Activated CD8-positive, alpha-beta memory T cell treated with anti-CD3 and anti-CD28 coated beads, Interleukin-2, amount 10 ng/mL, durations not matched to agents 7 days and 5 days (primary cell): ENCODE measurements at regions not wholly inside any gene's neighbourhood (a gene's known extent, or its start where the extent isn't known, plus 50 kb on each side); places are given as distances from the start of the nearest gene placed in this dataset.

ENCODE experiments used
- ATAC-seq: fragments of 150-1000 bp; cut with Tn5 transposase; one replicate; pipeline ENCODE4 v1.10.0; 2021; ENCODE audit warnings: moderate library complexity
- CTCF ChIA-PET: fragments of 350-600 bp; sonication (Branson Sonifier 250); formaldehyde crosslinking; loops from one replicate; lab custom pipeline; 2021; ENCODE audit warnings: antibody characterized with exemption; lab: Charles Lee
- DNase-seq: peaks from one replicate; pipeline ENCODE4 v3.0.0-alpha.2; 2020
- H3K27ac Mint-ChIP-seq: one replicate; pipeline ENCODE4 v1.8.0; 2021; ENCODE audit warnings: mild to moderate bottlenecking, mixed read lengths
- H3K27me3 Mint-ChIP-seq: one replicate; pipeline ENCODE4 v1.8.0; 2021; ENCODE audit warnings: mixed read lengths
- H3K36me3 Mint-ChIP-seq: one replicate; pipeline ENCODE4 v1.8.0; 2021; ENCODE audit warnings: mild to moderate bottlenecking, mixed read lengths
- H3K4me1 Mint-ChIP-seq: one replicate; pipeline ENCODE4 v1.8.0; 2021; ENCODE audit warnings: mixed read lengths
- H3K4me3 Mint-ChIP-seq: one replicate; pipeline ENCODE4 v1.8.0; 2021; ENCODE audit warnings: mild to moderate bottlenecking, moderate library complexity, mixed read lengths
- H3K9me3 Mint-ChIP-seq: one replicate; pipeline ENCODE4 v1.8.0; 2022; ENCODE audit warnings: low read depth, mixed read lengths

DNA sequence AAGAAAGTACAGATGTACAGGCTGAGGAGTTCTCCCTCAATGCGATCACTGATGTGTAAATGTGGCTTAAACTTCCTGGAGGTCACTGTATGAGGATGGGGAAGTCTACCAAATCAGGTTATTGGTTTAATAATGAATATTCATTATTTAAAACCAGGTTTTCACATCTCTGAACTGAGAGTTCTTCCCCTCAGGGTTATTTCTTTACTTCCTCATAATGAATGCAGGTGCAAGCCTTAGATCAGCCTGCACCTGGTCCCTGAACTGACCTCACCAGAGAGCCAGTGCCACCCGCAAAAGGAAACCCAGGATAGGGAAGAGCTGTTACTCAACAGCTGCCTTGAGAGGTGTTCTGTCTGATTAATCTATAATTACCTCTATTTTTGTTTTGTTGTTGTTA, 369.0 kb downstream of the EPHA4 start:
- ATAC-seq (no peak), DNase-seq (no peak)
- no peak overlapping the region for H3K4me3 Mint-ChIP-seq
- H3K36me3 Mint-ChIP-seq, result no peaks in the 10 kb centered on the region
- H3K4me1 Mint-ChIP-seq, result no peaks in the 10 kb centered on the region
- H3K9me3 Mint-ChIP-seq, result no peaks in the 10 kb centered on the region
- no peaks in the 10 kb centered on the region for H3K27me3 Mint-ChIP-seq
- no peak overlapping the region for H3K27ac Mint-ChIP-seq
- CTCF ChIA-PET, result no interaction called here

DNA sequence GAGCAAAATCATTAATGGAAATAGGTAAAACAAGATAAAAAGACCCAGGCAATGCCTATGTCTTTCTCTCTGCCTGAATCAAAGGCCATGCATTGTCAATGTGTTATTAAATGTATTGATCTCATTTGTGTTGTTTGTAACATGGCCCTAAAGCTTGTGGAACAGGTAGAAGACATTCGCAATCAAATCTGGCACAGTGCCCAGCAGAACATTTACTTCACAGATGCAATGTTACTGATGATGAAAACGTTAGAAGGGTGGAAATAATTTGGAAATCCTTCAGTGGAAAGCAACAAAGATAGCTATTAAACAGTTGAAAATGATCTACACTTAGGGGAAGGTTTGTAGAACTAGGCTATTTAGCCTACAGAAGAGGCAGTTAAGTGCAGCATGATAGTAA, 368.2 kb downstream of the EPHA4 start:
- H3K36me3 Mint-ChIP-seq, result no peaks in the 10 kb centered on the region
- ATAC-seq, result no peak
- CTCF ChIA-PET, result no interaction called here
- no peaks in the 10 kb centered on the region for H3K4me1 Mint-ChIP-seq
- no peaks in the 10 kb centered on the region for H3K27me3 Mint-ChIP-seq
- H3K9me3 Mint-ChIP-seq, result no peaks in the 10 kb centered on the region
- DNase-seq, result no peak
- H3K4me3 Mint-ChIP-seq, result no peak overlapping the region
- H3K27ac Mint-ChIP-seq, result no peak overlapping the region

DNA sequence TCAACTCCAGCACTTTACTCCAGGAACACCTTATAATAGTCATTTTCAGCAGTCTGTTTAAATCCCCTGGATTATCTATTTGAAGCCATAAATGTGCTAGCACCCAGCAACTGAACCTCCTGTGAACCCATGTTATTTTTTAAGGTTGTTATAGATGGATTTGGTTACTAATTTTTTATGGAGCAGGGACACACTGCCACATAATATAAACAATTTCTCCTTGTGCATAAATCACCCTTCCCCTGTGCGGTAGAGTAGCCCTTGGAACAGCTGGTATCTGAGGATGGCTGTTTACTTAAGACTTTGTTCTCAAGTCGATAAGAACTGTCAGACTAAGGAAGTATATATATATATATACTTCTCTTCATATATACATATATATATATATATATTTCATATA, 367.4 kb downstream of the EPHA4 start:
- H3K27ac Mint-ChIP-seq, result no peak overlapping the region
- no peak for DNase-seq
- H3K9me3 Mint-ChIP-seq, result no peaks in the 10 kb centered on the region
- no peaks in the 10 kb centered on the region for H3K36me3 Mint-ChIP-seq
- CTCF ChIA-PET, result no interaction called here
- H3K4me1 Mint-ChIP-seq, result no peaks in the 10 kb centered on the region
- H3K4me3 Mint-ChIP-seq, result no peak overlapping the region
- no peaks in the 10 kb centered on the region for H3K27me3 Mint-ChIP-seq
- ATAC-seq, result no peak

DNA sequence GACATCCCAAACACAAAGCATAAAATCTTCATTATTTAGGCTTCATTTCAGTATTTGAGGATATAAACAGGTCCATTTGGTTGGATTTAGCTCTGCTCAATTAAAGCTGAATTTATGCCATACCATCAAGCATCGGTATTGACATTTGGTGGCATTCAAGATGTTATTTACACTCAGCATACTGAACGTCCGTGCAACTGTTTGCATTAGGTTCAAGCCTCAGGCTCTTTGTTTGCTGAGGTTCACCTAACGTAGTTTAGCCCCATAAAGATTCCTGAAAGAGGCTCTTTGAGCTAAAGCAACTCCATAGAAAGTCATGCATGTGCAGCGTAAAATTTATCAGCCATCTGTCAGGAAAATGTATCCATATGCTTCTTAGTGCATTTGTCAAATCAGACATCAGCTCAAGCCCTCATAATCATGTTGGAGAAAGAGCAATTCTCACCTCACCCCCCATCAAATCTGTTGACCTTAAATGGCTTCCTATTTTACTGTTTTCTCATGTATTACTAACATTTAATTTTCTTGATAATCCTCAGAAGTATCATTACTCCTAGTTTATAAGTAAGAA, 366.9 kb downstream of the EPHA4 start:
- Mint-ChIP-seq H3K4me1 (no peaks in the 10 kb centered on the region), H3K9me3 (no peaks in the 10 kb centered on the region), H3K36me3 (no peaks in the 10 kb centered on the region), H3K4me3 (no peak overlapping the region), H3K27me3 (no peaks in the 10 kb centered on the region), H3K27ac (no peak overlapping the region)
- ATAC-seq, result no peak
- no peak for DNase-seq
- CTCF ChIA-PET, result no interaction called here

DNA sequence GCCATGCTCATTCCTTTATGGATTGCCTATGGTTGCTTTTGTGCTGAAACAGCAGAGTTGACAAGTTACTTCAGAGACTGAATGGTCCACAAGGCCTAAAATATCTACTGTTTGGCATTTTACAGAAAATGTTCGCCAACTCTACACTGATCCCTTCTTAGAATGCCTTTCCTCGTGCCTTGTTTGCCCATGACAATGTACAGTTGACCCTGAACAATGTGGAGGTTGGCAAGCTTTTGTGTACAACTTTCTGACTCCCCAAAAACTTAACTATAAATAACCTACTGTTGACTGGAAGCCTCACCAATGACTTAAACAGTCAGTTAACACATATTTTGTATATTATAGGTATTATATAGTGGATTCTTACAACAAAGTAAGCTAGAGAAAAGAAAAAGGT, 361.4 kb downstream of the EPHA4 start:
- ATAC-seq (no peak), DNase-seq (no peak)
- Mint-ChIP-seq H3K4me3 (no peak overlapping the region), H3K27me3 (no peaks in the 10 kb centered on the region), H3K9me3 (no peaks in the 10 kb centered on the region), H3K27ac (no peak overlapping the region), H3K36me3 (no peaks in the 10 kb centered on the region), H3K4me1 (no peaks in the 10 kb centered on the region)
- CTCF ChIA-PET, result no interaction called here

DNA sequence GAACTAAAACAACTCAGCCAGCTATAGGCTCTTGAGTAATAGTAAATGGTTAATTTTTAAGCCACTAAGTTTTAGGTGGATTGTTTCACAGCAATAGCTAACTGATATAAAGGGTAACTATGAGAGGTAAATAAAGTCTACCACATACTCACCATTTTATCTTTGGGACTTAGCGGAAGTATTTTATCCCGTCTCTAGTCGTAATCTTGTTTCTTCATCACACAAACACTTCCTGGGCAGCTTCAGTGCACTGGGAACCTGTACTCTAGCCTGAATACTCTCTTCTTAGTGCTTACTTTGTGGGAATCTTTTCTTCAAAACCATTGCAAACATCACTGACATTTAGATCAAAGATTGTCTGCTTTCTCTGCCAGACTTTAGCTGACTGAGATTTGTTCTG, 360.5 kb downstream of the EPHA4 start:
- CTCF ChIA-PET, result no interaction called here

DNA sequence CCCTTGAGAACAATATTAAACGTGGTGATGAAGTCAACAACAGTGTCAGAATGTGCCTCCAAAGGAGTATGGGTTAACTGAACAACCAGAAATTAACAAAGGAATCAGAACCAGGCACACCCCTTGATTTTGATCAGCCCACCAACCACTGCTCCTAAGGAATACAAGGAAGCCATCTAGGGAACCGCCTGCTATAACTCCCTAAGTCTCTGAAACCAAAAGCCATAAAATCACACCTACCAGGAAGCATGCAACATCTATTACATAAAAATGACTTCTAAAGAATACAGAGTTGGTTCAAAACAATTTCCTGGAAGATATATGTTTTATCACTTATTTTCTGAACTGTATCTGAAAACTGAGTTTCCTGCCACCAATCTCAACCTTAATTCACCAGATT, 360.0 kb downstream of the EPHA4 start:
- no peak overlapping the region for H3K27ac Mint-ChIP-seq
- CTCF ChIA-PET, result no interaction called here
- no peaks in the 10 kb centered on the region for H3K27me3 Mint-ChIP-seq

More for the DNA sequence above, 360.5 kb downstream of the EPHA4 start:
- H3K36me3 Mint-ChIP-seq, result no peaks in the 10 kb centered on the region
- no peak for DNase-seq
- H3K4me3 Mint-ChIP-seq, result no peak overlapping the region
- no peak for ATAC-seq
- H3K9me3 Mint-ChIP-seq, result no peaks in the 10 kb centered on the region
- H3K27ac Mint-ChIP-seq, result no peak overlapping the region
- no peaks in the 10 kb centered on the region for H3K4me1 Mint-ChIP-seq
- H3K27me3 Mint-ChIP-seq, result no peaks in the 10 kb centered on the region

DNA sequence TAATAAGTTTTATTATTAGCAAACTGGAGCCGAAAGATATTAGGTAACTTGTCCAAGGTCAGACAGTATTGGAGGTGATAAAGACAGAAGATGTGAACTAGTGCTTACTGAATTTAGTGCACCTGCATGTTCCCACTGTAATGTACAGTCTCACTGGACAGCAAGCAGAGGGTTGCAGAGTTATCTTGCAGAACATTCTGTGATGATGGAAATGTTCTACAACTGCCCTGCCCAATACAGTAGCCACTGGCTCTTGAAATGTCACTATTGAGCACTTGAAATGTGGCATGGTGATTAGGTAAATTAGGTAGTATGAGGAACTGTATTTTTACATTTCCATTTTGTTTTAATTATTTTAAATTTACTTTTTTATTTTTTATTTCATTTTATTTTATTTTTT, 356.6 kb downstream of the EPHA4 start:
- Mint-ChIP-seq H3K4me3 (no peak overlapping the region), H3K9me3 (no peaks in the 10 kb centered on the region), H3K36me3 (no peaks in the 10 kb centered on the region), H3K4me1 (no peaks in the 10 kb centered on the region), H3K27me3 (no peaks in the 10 kb centered on the region), H3K27ac (no peak overlapping the region)
- DNase-seq (no peak), ATAC-seq (no peak)
- CTCF ChIA-PET, result no interaction called here

More for the DNA sequence above, 360.0 kb downstream of the EPHA4 start:
- no peaks in the 10 kb centered on the region for H3K36me3 Mint-ChIP-seq
- ATAC-seq, result no peak
- H3K9me3 Mint-ChIP-seq, result no peaks in the 10 kb centered on the region
- DNase-seq, result no peak
- H3K4me1 Mint-ChIP-seq, result no peaks in the 10 kb centered on the region
- no peak overlapping the region for H3K4me3 Mint-ChIP-seq

DNA sequence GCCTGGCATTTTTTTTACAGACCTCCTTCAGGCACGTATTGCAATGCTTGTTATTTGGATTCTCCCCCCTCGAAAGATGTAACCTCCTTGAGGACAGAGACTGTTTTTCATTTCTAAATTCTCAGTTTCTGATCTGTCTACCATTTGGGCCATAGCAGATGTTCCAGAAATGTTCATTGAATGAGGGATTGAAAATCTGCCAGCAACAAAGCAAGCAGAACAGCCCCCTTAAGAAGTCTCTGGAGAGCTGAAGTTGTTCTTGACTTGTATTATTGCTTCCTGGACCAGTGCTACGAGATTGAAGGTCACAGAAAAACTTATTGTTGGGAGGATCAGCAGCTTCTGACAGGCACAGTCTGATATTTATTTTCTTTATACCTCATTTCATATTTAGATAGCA, 355.5 kb downstream of the EPHA4 start:
- H3K27ac Mint-ChIP-seq, result no peak overlapping the region

DNA sequence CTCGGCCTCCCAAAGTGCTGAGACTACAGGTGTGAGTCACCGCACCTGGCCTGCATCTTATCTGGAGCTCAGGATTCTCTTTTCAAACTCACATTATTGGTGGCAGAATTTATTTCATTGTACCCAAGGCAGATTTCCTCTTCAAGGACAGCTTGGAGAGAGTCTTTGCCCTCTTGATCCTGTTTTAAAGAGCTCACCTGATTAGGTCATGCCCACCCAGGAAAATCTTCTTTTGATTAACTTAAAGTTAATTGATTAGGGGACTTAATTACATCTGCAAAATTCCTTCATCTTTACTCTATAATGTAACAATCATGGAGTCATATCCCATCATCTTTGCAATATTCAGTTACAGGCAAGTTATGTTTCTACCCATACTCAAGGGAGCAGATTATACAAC, 346.4 kb downstream of the EPHA4 start:
- no peak for DNase-seq
- H3K4me3 Mint-ChIP-seq, result no peak overlapping the region
- ATAC-seq, result no peak
- CTCF ChIA-PET, result no interaction called here
- no peaks in the 10 kb centered on the region for H3K27me3 Mint-ChIP-seq
- H3K36me3 Mint-ChIP-seq, result no peaks in the 10 kb centered on the region
- H3K27ac Mint-ChIP-seq, result no peak overlapping the region
- no peaks in the 10 kb centered on the region for H3K4me1 Mint-ChIP-seq
- no peaks in the 10 kb centered on the region for H3K9me3 Mint-ChIP-seq

More for the DNA sequence above, 355.5 kb downstream of the EPHA4 start:
- Mint-ChIP-seq H3K4me3 (no peak overlapping the region), H3K36me3 (no peaks in the 10 kb centered on the region), H3K4me1 (no peaks in the 10 kb centered on the region), H3K27me3 (no peaks in the 10 kb centered on the region), H3K9me3 (no peaks in the 10 kb centered on the region)
- ATAC-seq (no peak), DNase-seq (no peak)
- CTCF ChIA-PET, result no interaction called here

DNA sequence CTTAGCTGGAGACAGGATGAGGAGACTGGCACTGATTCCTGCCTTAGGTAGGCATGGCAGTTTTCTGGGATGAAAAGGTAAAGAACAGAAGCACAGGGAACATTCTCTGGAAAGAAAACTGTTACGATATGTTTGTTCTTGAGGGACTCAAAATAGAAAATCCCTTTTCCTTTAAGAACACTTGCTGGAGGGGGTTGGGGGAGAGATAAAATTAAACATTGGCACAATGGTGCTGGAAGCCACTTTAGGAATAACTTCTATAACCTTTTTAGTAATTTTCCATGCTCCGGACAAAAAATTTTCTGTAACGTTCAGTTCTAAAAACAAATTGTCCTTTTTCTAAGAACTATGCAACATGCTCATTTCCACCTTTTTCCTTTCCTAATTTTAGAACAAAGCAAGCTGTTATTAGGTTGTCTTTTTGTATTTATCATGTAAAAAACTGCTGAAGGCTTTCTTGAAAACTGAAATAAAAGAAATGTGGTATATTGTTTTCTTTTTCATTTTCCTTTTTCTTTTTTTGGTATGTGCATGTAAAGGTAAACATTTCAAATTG, 343.8 kb downstream of the EPHA4 start:
- ATAC-seq (no peak), DNase-seq (no peak)
- Mint-ChIP-seq H3K9me3 (no peaks in the 10 kb centered on the region), H3K27ac (no peak overlapping the region), H3K36me3 (no peaks in the 10 kb centered on the region), H3K27me3 (no peaks in the 10 kb centered on the region), H3K4me1 (no peaks in the 10 kb centered on the region), H3K4me3 (no peak overlapping the region)
- CTCF ChIA-PET, result no interaction called here

DNA sequence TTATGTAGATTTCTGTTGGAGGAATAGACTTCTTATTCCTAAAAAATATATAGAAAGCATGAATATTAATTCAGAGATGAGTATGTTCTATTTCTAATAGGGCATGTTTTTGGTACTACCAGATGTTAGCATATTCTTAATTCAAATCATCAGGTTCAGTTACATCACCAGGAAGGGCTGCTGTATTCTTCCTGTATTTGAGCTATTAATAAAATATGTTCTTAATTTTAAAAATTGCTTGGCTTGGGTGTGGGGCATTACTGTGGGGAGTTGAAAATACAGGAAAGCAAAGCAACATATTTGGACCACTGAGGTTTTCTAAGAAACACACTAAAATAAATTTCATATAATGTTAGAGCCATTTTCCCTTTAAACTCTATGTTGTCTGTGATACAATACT, 343.0 kb downstream of the EPHA4 start:
- no peak for DNase-seq
- CTCF ChIA-PET, result no interaction called here
- H3K4me3 Mint-ChIP-seq, result no peak overlapping the region
- no peak overlapping the region for H3K27ac Mint-ChIP-seq
- H3K4me1 Mint-ChIP-seq, result no peaks in the 10 kb centered on the region
- no peaks in the 10 kb centered on the region for H3K9me3 Mint-ChIP-seq
- no peaks in the 10 kb centered on the region for H3K27me3 Mint-ChIP-seq
- no peak for ATAC-seq
- H3K36me3 Mint-ChIP-seq, result no peaks in the 10 kb centered on the region

DNA sequence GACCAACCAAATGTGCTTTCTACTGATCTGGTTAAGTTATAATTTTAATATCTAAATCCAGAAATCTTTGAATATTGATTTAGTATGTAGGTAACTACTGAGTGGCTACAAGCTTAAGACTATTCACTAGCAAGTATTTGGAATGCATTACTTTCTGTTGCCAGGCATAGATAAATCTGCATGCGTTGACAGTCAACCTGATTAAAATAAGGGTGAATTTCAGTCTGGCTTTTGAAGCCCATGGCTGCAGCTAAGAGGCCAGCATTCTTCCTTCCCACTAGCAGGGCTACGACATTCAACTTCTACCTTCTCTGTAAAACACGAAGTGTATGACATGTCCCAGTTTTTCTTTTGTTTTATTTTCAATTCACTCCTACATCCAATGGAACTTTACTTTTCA, 340.6 kb downstream of the EPHA4 start:
- H3K9me3 Mint-ChIP-seq, result no peaks in the 10 kb centered on the region
- H3K27me3 Mint-ChIP-seq, result no peaks in the 10 kb centered on the region
- DNase-seq (no peak), ATAC-seq (no peak)
- H3K4me1 Mint-ChIP-seq, result no peaks in the 10 kb centered on the region
- no peak overlapping the region for H3K4me3 Mint-ChIP-seq
- no peak overlapping the region for H3K27ac Mint-ChIP-seq
- CTCF ChIA-PET, result no interaction called here
- H3K36me3 Mint-ChIP-seq, result no peaks in the 10 kb centered on the region

DNA sequence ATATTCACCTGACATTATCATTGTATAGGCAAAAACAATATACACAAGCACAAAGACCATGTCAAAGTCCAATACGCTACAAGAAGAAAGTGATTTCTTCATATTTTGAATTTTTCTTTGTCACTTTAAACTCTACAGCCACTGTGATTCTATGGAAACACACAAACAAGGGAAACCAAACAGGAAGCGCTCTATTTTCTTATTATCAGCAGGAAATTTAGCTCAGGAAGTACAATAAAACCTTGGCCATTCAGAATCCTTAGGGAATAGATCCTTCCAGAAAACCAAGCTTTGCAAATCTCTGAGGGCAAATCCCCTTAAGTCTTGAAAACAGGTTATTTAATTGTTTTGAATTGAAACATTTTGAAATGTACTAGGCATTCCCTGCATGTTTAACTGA, 336.2 kb downstream of the EPHA4 start:
- CTCF ChIA-PET, result no interaction called here
- Mint-ChIP-seq H3K27ac (no peak overlapping the region), H3K27me3 (no peaks in the 10 kb centered on the region), H3K4me3 (no peak overlapping the region), H3K36me3 (no peaks in the 10 kb centered on the region), H3K4me1 (no peaks in the 10 kb centered on the region), H3K9me3 (no peaks in the 10 kb centered on the region)
- no peak for ATAC-seq
- no peak for DNase-seq

DNA sequence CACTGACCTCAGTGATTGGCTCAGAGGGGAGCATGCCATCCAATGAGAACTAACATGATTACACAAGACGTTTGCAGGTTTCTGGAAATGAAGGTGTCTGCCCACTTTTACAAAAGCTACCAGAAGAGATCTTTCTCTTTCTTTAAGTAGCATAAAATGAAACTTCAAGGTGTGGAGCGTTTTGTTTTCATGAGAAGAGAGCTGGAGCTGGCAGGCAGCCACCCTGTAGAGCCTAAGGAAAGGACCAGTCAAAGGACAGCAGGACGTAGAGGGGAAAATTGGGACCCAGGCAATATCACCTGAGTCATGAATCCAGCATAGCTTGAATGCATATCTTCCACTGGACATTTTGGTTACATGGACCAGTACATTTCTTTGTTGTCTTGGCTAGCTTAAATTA, 331.0 kb downstream of the EPHA4 start:
- CTCF ChIA-PET, result interaction anchor here (0.9 kb wide), 1 partner anchor 333 kb away, joined by 3 read pairs; no protein-coding TSS in a partner anchor
- H3K4me1 Mint-ChIP-seq, result no peaks in the 10 kb centered on the region
- H3K36me3 Mint-ChIP-seq, result no peaks in the 10 kb centered on the region
- DNase-seq (no peak), ATAC-seq (no peak)
- no peaks in the 10 kb centered on the region for H3K27me3 Mint-ChIP-seq
- H3K27ac Mint-ChIP-seq, result no peak overlapping the region
- H3K4me3 Mint-ChIP-seq, result no peak overlapping the region
- H3K9me3 Mint-ChIP-seq, result no peaks in the 10 kb centered on the region
